Pancreas (tissue), 10 donors: ENCODE measurements at regions not wholly inside any gene's neighbourhood (a gene's known extent, or its start where the extent isn't known, plus 50 kb on each side); places are given as distances from the start of the nearest gene placed in this dataset.

ENCODE experiments used
- ATAC-seq, 4 donors: fragments of 200-7000 bp; cut with Tn5 transposase; one replicate each; pipeline versions ENCODE4 v1.8.0 to v1.9.1; 2020; ENCODE audit warnings: mild to moderate bottlenecking in 4 of 4, moderate library complexity in 4 of 4
- DNase-seq, 6 donors: peaks; one replicate each; pipeline ENCODE4 v3.0.0-alpha.2; 2020
- FAIRE-seq: peaks from 2 replicates; lab custom pipeline; 2012; peaks lifted over from hg19 to GRCh38; lab: Jason Lieb, UNC
- H3K27ac ChIP-seq, 4 donors: fragments of 200-600 bp; sonication (generic); 1 replicate in 3 of 4; 2 replicates in 1 of 4; pipeline versions ENCODE4 v1.5.0 to v1.8.0; 2020
- H3K27me3 ChIP-seq, 4 donors: fragments of 200-600 bp; one replicate each; pipeline ENCODE4 v1.8.0; 2021
- H3K36me3 ChIP-seq, 3 donors: fragments of 200-600 bp; sonication (generic) in 1 of 3; one replicate each; pipeline versions ENCODE4 v1.5.0 to v1.8.0; 2020 to 2021
- H3K4me1 ChIP-seq, 3 donors: fragments of 200-600 bp; one replicate each; pipeline ENCODE4 v1.8.0; 2021
- H3K4me3 ChIP-seq, 4 donors: fragments of 200-600 bp; sonication (generic) in 2 of 4; one replicate each; pipeline versions ENCODE4 v1.5.0 to v1.8.0; 2020 to 2021
- H3K9me3 ChIP-seq, 4 donors: fragments of 200-600 bp; one replicate each; pipeline ENCODE4 v1.8.0; 2021
- CTCF ChIP-seq, 4 donors: fragments of 200-600 bp; sonication (generic) in 3 of 4; IDR thresholded peaks; one replicate each; pipeline versions ENCODE4 v1.5.0 to v1.8.0; 2021; ENCODE audit warnings: antibody characterized with exemption in 4 of 4
- WGBS, 2 donors: extraction: QIAGEN DNeasy Blood & Tissue Kit; methylation state at CpG; one replicate each; pipeline ENCODE4 v1.1.7; 2013; 5-methylcytosine and 5-hydroxymethylcytosine counted together
- intact Hi-C, 3 donors: fragments of 100-400 bp; cut with DNase I; formaldehyde crosslinking; loops; one replicate each; pipeline versions ENCODE4 v1.11.1 to v1.14.2; 2022
- donor health status: healthy with polysubstance abuse.
- donor health status: DM: no; HTN: no; CAD: no; lungs with moderate emphysema.
- donor health status: DM: no; HTN: no; CAD: no.
- donor health status: control.
- donor health status: control.
- donor health status: Bipolar disorder and iron deficiency.
- donor health status: DM: yes; HTN: yes; CAD: no.
- donor health status: DM: no; HTN: no; CAD: no.
- donor health status: DM: no; HTN: no; CAD: no.
- donor health status: DM: yes; HTN: yes; CAD: no.

DNA sequence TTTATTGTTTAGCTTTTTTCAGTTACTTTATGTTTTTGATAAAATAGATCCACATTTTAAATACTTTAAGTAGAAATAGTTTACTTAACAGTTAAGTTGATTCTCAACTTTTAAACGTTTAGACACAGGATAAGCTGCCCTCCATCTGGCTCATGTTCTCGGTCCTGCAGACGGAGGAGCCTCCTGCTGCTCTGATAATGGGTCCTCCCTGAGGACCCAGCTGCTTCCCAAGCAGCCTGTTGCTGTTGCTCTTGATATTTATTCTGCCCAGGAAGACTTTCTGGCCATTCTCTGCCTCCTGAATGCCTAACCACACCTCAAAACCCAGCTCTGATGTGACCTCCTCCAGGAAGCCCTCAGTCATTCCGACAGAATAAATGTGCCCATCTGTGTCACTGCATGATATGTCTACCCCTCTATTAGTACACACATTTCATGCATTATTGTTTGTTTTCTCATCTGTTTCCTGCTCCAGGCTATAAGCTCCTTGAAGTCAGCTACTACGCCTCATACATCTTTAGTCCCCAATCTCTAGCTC, 267.2 kb upstream of the MSX2 start:
- Histone ChIP-seq H3K9me3 (no peaks in the 10 kb centered on the region), H3K27ac (no peak overlapping the region), H3K4me3 (no peak overlapping the region), H3K27me3 (no peaks in the 10 kb centered on the region), H3K4me1 (peaks cover 0 to 5% (median 0%) of the 10 kb centered on the region in 3 donors), H3K36me3 (no peaks in the 10 kb centered on the region)
- no peak for ATAC-seq
- WGBS, 2 donors: 51 to 57% methylated on average over 5 of the region's 5 CpGs
- no peak for FAIRE-seq
- no peak for DNase-seq
- intact Hi-C loops: no loop called here
- no peak for TF ChIP-seq CTCF (IDR thresholded peaks at IDR 0.05)

DNA sequence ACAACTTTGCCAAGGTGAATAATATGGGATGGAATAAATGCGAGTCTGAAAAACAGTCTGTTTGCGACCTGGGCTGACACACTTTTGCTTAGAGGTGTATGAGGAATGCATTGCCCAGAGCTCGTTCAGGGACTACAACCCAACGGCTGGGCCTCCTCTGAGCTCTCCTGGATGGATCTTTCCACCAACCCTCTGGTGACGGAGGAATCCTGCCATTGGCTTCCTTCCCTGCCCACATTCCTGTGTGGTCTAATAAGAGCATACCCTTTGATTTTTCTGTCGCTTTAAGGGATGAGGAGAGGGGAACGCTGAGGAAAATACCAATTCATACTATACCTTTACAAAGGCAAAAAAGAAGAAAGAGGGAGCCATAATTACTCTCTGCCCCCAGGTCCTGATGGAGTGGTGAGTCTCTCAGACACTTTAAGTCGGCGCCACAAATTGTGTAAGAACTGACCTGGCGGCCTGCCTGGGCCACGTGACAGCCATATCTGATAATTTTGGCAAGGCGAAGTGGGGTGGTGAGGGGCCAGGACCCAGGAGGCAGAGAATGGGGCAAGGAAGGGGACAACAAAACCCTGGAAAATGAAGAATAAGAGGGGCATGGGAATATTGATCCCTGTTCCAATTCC, 265.2 kb upstream of the MSX2 start:
- no peak overlapping the region for H3K27ac ChIP-seq
- ATAC-seq (peak in 1 of 4 donors; percentile 24), FAIRE-seq (no peak)

DNA sequence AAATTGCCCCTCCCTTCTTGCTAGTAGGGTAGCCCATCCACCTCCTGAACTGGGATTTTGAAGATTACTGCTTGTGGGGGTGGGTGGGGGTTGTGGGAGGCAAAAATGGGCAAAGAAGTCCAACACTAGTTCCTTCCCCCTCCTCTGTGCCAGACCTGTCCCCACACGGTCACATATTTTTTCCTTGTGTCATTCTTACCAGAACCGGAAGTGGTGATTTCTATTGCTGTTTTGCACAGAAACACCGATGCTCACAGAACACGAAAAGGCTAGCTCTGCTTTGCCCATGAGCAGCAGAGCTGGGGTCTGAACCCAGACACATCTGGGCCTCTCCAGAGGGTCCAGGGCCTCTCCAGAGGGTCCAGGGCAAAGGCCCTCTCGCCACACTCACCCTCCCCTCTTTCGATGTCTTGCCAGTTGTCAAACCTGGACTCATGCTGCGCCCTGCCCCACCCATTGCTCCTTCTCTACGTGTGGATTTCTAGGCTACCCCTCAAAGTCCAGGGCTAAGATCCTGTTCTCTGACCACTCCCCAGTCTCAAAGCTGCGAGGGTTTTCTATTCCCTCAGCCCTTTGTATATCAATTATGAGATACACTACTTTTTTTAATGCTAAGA, 264.4 kb upstream of the MSX2 start:
- Histone ChIP-seq H3K4me1 (peaks cover 0 to 5% (median 0%) of the 10 kb centered on the region in 3 donors), H3K9me3 (no peaks in the 10 kb centered on the region), H3K4me3 (no peak overlapping the region), H3K36me3 (no peaks in the 10 kb centered on the region), H3K27me3 (no peaks in the 10 kb centered on the region), H3K27ac (no peak overlapping the region)
- ATAC-seq (peak in 1 of 4 donors; percentile 57), DNase-seq (no peak), FAIRE-seq (no peak)
- WGBS, 2 donors: 61 to 76% methylated on average over 9 of the region's 9 CpGs
- intact Hi-C loops: no loop called here
- no peak for TF ChIP-seq CTCF (IDR thresholded peaks at IDR 0.05)

More for the DNA sequence above, 265.2 kb upstream of the MSX2 start:
- Histone ChIP-seq H3K4me3 (no peak overlapping the region), H3K36me3 (no peaks in the 10 kb centered on the region), H3K4me1 (peaks cover 0 to 5% (median 0%) of the 10 kb centered on the region in 3 donors), H3K27me3 (no peaks in the 10 kb centered on the region), H3K9me3 (no peaks in the 10 kb centered on the region)
- WGBS, 2 donors: 55 to 70% methylated on average over 12 of the region's 12 CpGs
- DNase-seq: no peak
- intact Hi-C loops: no loop called here
- no peak for TF ChIP-seq CTCF (IDR thresholded peaks at IDR 0.05)

DNA sequence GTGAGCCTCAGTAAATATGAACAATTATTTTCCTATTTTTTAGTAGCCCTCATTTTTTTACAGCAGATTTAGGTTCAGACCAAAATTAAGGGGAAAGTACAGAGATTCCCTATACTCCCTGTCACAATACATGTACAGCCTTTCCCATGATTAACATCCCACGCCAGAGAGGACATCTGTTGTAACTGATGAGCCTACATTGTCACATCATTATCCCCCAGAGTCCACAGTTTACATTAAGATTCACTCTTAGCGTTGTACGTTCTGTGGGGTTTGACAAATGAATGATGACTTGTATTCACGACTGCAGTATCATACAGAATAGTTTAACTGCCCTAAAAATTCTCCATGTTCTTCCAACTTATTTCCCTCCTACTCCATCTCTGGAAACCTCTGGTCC, 262.3 kb upstream of the MSX2 start:
- Histone ChIP-seq H3K36me3 (no peaks in the 10 kb centered on the region), H3K4me3 (no peak overlapping the region), H3K27ac (no peak overlapping the region), H3K9me3 (no peaks in the 10 kb centered on the region), H3K27me3 (no peaks in the 10 kb centered on the region), H3K4me1 (peaks cover 0 to 5% (median 0%) of the 10 kb centered on the region in 3 donors)
- no peak for ATAC-seq
- no peak for FAIRE-seq
- intact Hi-C loops: no loop called here
- DNase-seq: no peak
- TF ChIP-seq CTCF (IDR thresholded peaks at IDR 0.05): no peak
- WGBS, 2 donors: 74 to 75% methylated on average over 4 of the region's 4 CpGs
